GM19193 (cell line): ENCODE measurements at regions not wholly inside any gene's neighbourhood (a gene's known extent, or its start where the extent isn't known, plus 50 kb on each side); places are given as distances from the start of the nearest gene placed in this dataset.

Experiments used
- POLR2A ChIP-seq: IDR thresholded peaks from 4 replicates; pipeline ENCODE4 v1.6.1; 2011; ENCODE audit not compliant: insufficient read depth, insufficient read length; ENCODE audit errors: extremely low read depth

DNA sequence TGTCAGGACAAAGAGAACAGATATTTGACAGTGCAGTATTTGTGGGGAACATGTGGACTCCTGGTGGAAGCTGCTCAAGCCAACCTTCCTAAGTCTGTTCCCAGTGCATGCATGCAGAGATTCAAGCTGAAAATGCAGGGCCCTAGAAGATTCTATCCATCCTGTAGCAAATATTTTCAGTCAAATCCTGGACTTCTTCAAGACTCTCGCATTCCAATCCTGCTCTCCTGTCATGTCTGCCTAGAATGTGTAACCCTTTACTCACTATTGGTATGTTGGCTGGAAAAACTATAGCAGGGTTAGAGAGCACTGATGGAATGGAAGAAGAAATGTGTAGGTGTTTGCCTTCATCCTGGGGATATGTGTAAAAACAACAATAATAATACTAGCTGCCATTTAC is 385.6 kb upstream of the PKN2 start:
- no peak for TF ChIP-seq POLR2A

- no peak for TF ChIP-seq POLR2A
These were observed 383.3 kb upstream of the PKN2 start for GRCh38 chr1:88300752-88301263.

- TF ChIP-seq POLR2A, result no peak
These were observed 381.1 kb upstream of the PKN2 start for GRCh38 chr1:88302843-88303486.

GRCh38 chr1:88311265-88311664 is 372.8 kb upstream of the PKN2 start:
- TF ChIP-seq POLR2A, result no peak

DNA sequence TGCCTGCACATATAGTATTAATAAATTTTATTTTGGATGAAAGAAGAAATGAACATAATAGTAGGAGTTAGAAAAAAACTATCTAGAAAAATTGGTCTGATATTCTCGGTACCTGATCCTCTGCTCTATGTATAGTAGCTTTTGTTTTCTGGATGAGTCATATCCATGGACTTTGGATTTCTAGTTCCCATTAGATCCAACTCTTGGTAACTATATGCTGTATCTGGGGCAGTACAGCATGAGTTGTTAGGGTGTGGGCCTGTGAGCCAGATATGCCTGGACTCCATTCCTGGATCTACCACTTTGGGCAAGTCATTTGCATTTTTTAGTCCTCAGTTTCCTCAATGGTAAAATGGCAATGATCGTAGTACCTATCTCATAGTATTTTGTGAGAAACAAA is 372.2 kb upstream of the PKN2 start:
- no peak for TF ChIP-seq POLR2A

GRCh38 chr1:88317396-88317795 is 366.7 kb upstream of the PKN2 start:
- no peak for TF ChIP-seq POLR2A

- TF ChIP-seq POLR2A, result no peak
These were observed 365.3 kb upstream of the PKN2 start for GRCh38 chr1:88318740-88319139.

GRCh38 chr1:88320291-88320690 is 363.8 kb upstream of the PKN2 start:
- TF ChIP-seq POLR2A, result no peak

DNA sequence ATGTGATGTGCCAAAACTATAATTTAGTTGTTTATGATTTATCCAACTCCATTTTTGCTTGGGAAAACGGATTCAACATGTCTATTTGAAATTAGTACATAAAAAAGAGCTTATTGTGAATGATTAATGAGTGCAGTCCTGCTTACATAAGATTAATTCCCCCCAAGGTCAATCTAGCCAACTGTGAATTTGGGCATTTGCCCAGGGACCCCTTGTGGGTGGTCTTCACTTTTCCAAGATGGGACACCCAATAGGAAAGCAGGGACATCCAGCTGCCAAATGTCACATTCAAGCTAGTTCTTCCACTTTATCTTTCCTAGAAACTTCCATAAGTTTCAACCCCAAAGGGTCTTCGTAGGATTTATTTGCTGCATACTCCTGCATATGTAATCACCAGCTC is 362.4 kb upstream of the PKN2 start:
- no peak for TF ChIP-seq POLR2A

DNA sequence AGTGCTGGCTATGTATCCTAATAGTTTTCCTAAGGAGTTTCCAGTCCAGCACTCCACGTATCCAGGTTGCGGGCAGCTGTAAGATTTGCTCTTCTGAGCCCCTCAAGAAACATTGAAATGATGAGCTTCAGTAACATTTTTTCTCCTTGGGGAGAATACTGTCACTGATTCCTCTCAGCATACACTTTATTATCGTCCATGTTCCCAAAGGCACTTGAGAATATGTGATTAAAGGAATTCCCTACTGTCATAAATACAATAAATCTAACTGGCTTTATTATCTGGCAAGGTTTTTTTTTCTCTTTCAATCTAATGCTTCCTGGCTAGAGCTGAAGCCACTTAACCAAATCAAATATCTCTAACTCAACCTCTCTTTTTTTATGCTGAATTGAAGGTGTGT is 359.2 kb upstream of the PKN2 start:
- TF ChIP-seq POLR2A, result no peak

GRCh38 chr1:88327391-88328267 is 356.4 kb upstream of the PKN2 start:
- no peak for TF ChIP-seq POLR2A

DNA sequence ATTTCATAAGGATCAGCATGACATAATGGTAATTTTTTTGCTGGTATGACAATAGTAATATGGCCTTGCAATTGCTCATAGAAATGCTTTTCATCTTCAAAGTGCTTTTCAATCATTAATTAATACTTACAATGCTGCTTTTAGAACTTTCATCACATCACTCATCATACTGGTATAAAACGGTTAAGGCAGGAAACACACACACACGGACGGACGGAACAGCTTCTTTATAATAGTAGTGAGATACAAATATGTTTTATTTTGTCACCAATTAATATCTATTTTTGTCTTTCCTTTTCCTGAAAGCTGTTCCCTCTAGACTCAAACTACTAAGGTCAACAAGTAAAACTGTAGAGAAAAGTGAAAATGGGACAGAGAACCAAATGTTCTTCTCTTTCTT is 353.9 kb upstream of the PKN2 start:
- no peak for TF ChIP-seq POLR2A

DNA sequence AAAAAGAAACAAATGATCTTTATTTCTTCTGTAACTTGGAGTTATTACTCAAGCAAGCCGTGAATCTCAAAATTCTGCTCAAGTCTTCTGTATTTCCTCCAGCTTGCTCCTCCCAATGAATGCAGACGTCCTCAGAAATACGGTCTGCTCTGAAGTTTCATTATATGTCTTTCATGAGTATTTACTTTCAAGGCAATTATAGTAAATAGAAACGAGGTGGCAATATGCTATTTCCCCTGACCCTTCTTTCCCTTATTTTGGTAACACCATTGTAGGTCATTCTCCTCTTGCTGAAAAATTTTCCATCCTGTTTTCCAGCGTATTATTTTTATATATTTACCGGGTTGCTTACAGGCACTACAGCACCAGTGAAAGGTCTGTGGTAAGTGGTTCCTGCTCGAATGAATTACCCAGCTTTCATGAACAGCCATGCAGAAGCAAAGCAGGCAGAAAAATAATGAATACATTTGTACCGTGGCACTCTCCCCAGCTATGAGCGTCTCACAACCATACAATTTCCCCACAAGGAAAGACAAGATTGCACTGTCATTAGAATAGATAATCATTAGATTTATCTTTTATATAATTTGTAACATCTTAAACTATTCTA is 350.9 kb upstream of the PKN2 start:
- no peak for TF ChIP-seq POLR2A

DNA sequence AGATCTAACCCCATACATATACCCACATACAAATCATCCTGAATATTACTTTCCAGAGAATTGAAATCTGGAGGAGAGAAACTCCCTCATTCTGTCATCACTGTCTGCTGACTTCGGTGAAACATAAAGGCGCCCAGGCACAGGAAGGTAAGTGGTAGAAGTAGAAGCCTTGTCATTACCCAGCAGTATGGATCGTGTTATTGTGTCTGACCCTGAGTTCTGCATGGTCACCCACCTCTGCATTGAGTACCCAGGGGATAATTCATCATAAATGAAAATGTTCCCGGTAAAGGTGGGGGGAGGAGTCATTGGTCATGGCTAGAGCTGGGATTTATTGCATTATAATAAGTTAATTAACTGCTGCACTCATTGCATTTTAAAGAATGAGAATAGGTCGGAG is 342.6 kb upstream of the PKN2 start:
- no peak for TF ChIP-seq POLR2A

DNA sequence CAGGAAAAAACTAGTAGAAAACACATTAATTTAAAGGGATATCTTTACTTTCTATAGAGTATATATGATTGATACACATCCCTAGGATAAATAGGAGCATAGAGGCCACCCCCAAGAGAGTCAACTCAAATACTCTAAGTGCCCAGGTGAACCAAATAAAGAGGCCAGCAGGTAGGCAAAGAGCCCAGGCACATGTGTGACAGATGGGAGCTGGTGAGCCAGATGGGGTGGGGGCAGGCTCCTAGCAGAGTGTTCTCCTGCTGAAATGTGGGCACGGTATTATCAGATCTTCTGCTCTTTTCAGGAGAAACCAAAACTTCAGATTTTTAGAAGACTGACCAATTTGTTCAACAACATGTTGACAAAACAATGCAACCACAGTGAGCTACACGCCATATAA is 333.4 kb upstream of the PKN2 start:
- TF ChIP-seq POLR2A, result no peak

DNA sequence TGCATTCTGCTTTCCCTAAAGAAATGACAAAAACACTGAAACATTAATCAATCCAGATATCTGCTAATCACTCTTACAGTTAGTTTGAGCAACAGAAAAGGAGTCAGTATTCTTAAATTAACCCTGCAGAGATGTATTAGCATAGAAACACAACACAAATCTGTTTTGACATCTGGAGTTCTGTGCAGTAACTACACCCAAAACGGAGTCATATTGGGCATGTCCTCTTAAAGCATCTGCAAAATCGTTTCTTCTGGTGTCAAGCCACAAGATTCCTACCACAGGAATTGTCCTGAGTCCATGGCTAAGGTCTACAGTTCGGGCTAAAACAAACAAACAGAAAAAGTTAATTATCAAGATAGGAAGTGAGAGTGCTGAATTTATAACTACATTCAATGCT is 332.1 kb upstream of the PKN2 start:
- TF ChIP-seq POLR2A, result no peak
